ENCODE measurements at regions not wholly inside any gene's neighbourhood (a gene's known extent, or its start where the extent isn't known, plus 50 kb on each side); places are given as distances from the start of the nearest gene placed in this dataset.
A peak's percentile ranks its signal among the peaks of the same experiment; 100 is the strongest.

GRCh38 chr11:27868709-27869108, 168.5 kb upstream of the BDNF start:
- TF ChIP-seq CTCF (conservative IDR thresholded peaks at IDR 0.05): no peak

GRCh38 chr11:27868226-27868625, 168.0 kb upstream of the BDNF start:
- no peak for TF ChIP-seq CTCF (conservative IDR thresholded peaks at IDR 0.05)
- H3K27ac ChIP-seq: no peak overlapping the region

More at GRCh38 chr11:27868709-27869108, 168.5 kb upstream of the BDNF start:
- H3K27ac ChIP-seq: no peak overlapping the region

GRCh38 chr11:27865105-27865504, 164.8 kb upstream of the BDNF start:
- TF ChIP-seq CTCF (conservative IDR thresholded peaks at IDR 0.05): no peak
- no peak overlapping the region for H3K27ac ChIP-seq

- H3K27ac ChIP-seq: peak overlapping the region; percentile 22; the same call in 1 of the 2 replicates
- TF ChIP-seq CTCF (conservative IDR thresholded peaks at IDR 0.05): no peak
These were observed 164.4 kb upstream of the BDNF start for GRCh38 chr11:27864611-27865010.

GRCh38 chr11:27864091-27864491, 163.8 kb upstream of the BDNF start:
- TF ChIP-seq CTCF (conservative IDR thresholded peaks at IDR 0.05): no peak
- H3K27ac ChIP-seq: peak overlapping the region; percentile 22; the same call in 1 of the 2 replicates

GRCh38 chr11:27863637-27864036, 163.4 kb upstream of the BDNF start:
- TF ChIP-seq CTCF (conservative IDR thresholded peaks at IDR 0.05): no peak

GRCh38 chr11:27861706-27862430, 161.6 kb upstream of the BDNF start:
- TF ChIP-seq CTCF (conservative IDR thresholded peaks at IDR 0.05): no peak
- H3K27ac ChIP-seq: no peak overlapping the region

More at GRCh38 chr11:27863637-27864036, 163.4 kb upstream of the BDNF start:
- H3K27ac ChIP-seq: peak overlapping the region; percentile 22; the same call in 1 of the 2 replicates

Measured in VCaP (cell line).